ENCODE measurements at regions not wholly inside any gene's neighbourhood (a gene's known extent, or its start where the extent isn't known, plus 50 kb on each side); places are given as distances from the start of the nearest gene placed in this dataset.

GRCh38 chr20:22342410-22342809 is 242.0 kb downstream of the FOXA2 start:
- Histone ChIP-seq H3K4ac (ENCODE audit: low read depth, low read length) (no peak overlapping the region), H3K18ac (ENCODE audit: insufficient read length, low read depth, low read length) (no peak overlapping the region), H3K79me2 (ENCODE audit: insufficient read depth, low read length) (no peaks in the 10 kb centered on the region), H2BK15ac (ENCODE audit: low read depth, low read length) (no peak overlapping the region), H3K79me1 (ENCODE audit: insufficient read depth, low read depth, low read length, poor library complexity, severe bottlenecking) (no peaks in the 10 kb centered on the region), H3K23me2 (ENCODE audit: insufficient read length, low read depth, low read length, poor library complexity, severe bottlenecking) (no peaks in the 10 kb centered on the region), H4K5ac (ENCODE audit: insufficient read length, low read depth, low read length) (no peak overlapping the region), H3K14ac (ENCODE audit: insufficient read depth, low read length) (no peak overlapping the region), H3K4me1 (ENCODE audit: insufficient read depth, low read length) (no peaks in the 10 kb centered on the region), H2BK20ac (ENCODE audit: low read depth, low read length, poor library complexity, severe bottlenecking) (no peak overlapping the region), H2BK12ac (ENCODE audit: insufficient read length, low read depth, low read length) (no peak overlapping the region), H2BK5ac (ENCODE audit: insufficient read length, low read length) (no peak overlapping the region), H4K8ac (replicated peaks; ENCODE audit: insufficient read length, low read depth, low read length) (no peak overlapping the region), H2AK5ac (ENCODE audit: insufficient read length, low read length) (no peak overlapping the region), H4K91ac (ENCODE audit: insufficient read length, low read depth, low read length) (no peak overlapping the region), H4K20me1 (ENCODE audit: control insufficient read depth, insufficient read depth, insufficient read length) (no peaks in the 10 kb centered on the region), H3K23ac (ENCODE audit: insufficient read length, low read depth, low read length) (no peak overlapping the region), H3T11ph (ENCODE audit: low read length) (no peak overlapping the region), H3K27ac (ENCODE audit: insufficient read length, low read depth, low read length) (no peak overlapping the region), H3K27me3 (ENCODE audit: insufficient read depth, low read length) (no peaks in the 10 kb centered on the region), H3K56ac (ENCODE audit: insufficient read length, low read depth, low read length) (no peak overlapping the region), H3K4me2 (ENCODE audit: insufficient read depth, insufficient read length, low read length) (no peak overlapping the region), H2AFZ (ENCODE audit: low read length) (no peak overlapping the region), H3K9ac (ENCODE audit: extremely low read depth, insufficient read length, low read length) (no peak overlapping the region), H3K9me3 (ENCODE audit: control insufficient read depth, low read depth, low read length) (no peaks in the 10 kb centered on the region), H2BK120ac (ENCODE audit: low read depth, low read length, poor library complexity, severe bottlenecking) (no peak overlapping the region)
- Mint-ChIP-seq H3K4me3 (no peak overlapping the region), H3K4me1 (peaks cover 6 to 11% of the 10 kb centered on the region in 2 experiments), H3K27ac (no peak overlapping the region), H3K9me3 (no peaks in the 10 kb centered on the region; a peak in 1 of 5 replicates), H3K36me3 (ENCODE audit: insufficient read depth in 1 of 3, low read depth in 3 of 3) (no peaks in the 10 kb centered on the region), H3K27me3 (ENCODE audit: low read depth) (peaks cover 46% of the 10 kb centered on the region)
- DNase-seq: no peak
- TF ChIP-seq, protein P1, sequence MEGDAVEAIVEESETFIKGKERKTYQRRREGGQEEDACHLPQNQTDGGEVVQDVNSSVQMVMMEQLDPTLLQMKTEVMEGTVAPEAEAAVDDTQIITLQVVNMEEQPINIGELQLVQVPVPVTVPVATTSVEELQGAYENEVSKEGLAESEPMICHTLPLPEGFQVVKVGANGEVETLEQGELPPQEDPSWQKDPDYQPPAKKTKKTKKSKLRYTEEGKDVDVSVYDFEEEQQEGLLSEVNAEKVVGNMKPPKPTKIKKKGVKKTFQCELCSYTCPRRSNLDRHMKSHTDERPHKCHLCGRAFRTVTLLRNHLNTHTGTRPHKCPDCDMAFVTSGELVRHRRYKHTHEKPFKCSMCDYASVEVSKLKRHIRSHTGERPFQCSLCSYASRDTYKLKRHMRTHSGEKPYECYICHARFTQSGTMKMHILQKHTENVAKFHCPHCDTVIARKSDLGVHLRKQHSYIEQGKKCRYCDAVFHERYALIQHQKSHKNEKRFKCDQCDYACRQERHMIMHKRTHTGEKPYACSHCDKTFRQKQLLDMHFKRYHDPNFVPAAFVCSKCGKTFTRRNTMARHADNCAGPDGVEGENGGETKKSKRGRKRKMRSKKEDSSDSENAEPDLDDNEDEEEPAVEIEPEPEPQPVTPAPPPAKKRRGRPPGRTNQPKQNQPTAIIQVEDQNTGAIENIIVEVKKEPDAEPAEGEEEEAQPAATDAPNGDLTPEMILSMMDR (conservative IDR thresholded peaks at IDR 0.05): no peak
- no CpG with 5 or more reads among the region's 4 CpGs for WGBS (ENCODE audit: extremely low coverage, insufficient read length, low lambda C conversion rate)

All from H9 (cell line).